ENCODE measurements at regions not wholly inside any gene's neighbourhood (a gene's known extent, or its start where the extent isn't known, plus 50 kb on each side); places are given as distances from the start of the nearest gene placed in this dataset.

DNA sequence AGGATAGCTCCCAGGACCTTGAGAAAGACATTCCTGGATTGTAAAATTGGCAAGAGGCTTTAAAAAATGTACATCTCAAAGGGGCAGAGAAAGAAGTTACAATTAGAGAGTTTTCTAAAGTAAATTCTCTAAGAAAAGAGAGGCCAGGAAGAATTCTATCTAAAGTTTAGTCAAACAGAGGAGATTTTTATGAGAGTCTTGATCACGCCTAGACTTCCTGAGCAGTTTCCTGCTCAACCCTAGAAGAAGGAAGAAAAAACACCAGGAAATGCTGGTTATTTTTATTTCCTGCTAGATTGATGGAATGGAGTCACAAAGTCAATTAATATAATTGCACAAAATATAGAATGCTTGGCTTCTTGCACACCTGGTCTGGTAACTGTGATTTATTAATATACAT, 269.1 kb downstream of the PCDH20 start:
- Histone ChIP-seq H3K36me3 (ENCODE audit: control insufficient read depth in 2 of 2, insufficient read depth in 2 of 2, low read length in 1 of 2) (no peaks in the 10 kb centered on the region), H2AFZ (ENCODE audit: control insufficient read depth, low read depth, low read length) (no peak overlapping the region), H3K4me2 (ENCODE audit: control insufficient read depth, insufficient read depth) (no peak overlapping the region), H3K4me3 (no peak overlapping the region), H4K20me1 (ENCODE audit: control insufficient read depth, insufficient read depth) (no peaks in the 10 kb centered on the region), H3K9me3 (replicated peaks; ENCODE audit: control insufficient read depth, insufficient read depth, low read length) (no peaks in the 10 kb centered on the region; the same call in 2 of the 3 replicates), H3K79me2 (ENCODE audit: control insufficient read depth, insufficient read depth, low read length) (no peaks in the 10 kb centered on the region), H3K4me1 (ENCODE audit: control insufficient read depth, insufficient read depth, low read length) (no peaks in the 10 kb centered on the region), H3K27ac (ENCODE audit: control insufficient read depth, insufficient read depth) (no peak overlapping the region), H3K9ac (ENCODE audit: control insufficient read depth, insufficient read depth, low read length) (no peak overlapping the region), H3K27me3 (replicated peaks in 1 of 2; ENCODE audit: control insufficient read depth in 2 of 2, insufficient read depth in 2 of 2, low read length in 1 of 2) (no peaks in the 10 kb centered on the region)
- WGBS (ENCODE audit: insufficient coverage, insufficient replicate concordance, low lambda C conversion rate, missing lambda C conversion rate): 70% methylated on average over 1 of the region's 1 CpG
- intact Hi-C loops (cut with micrococcal nuclease; ENCODE audit: unreplicated experiment) (no loop called here), in situ Hi-C loops (cut with MboI) (no loop called here)
- ChIA-PET CTCF (interaction anchor here (1.0 kb wide), 1 partner anchor 101 kb away, joined by 3 read pairs; no protein-coding TSS in a partner anchor), POLR2A (no interaction called here), RAD21 (ENCODE audit: unreplicated experiment) (no interaction called here), SMC1A (ENCODE audit: uncharacterized antibody, unreplicated experiment) (no interaction called here)
- DNase-seq (ENCODE audit: low read depth, low spot score) (no peak), ATAC-seq (no peak), FAIRE-seq (no peak)
- no TSS peak for BruUV-seq (replicated peaks)
- no peak for TF ChIP-seq ATF7 (IDR thresholded peaks at IDR 0.05; ENCODE audit: low read depth)
- TF ChIP-seq STAT3 (IDR thresholded peaks at IDR 0.05; ENCODE audit: low read depth, low read length): no peak
- TF ChIP-seq EGR1 (IDR thresholded peaks at IDR 0.05; ENCODE audit: borderline replicate concordance in 1 of 2, low read depth in 2 of 2, low read length in 2 of 2): no peak
- no peak for TF ChIP-seq ZNF622 (IDR thresholded peaks at IDR 0.05)
- TF ChIP-seq SMAD5 (IDR thresholded peaks at IDR 0.05; ENCODE audit: low read depth): no peak
- no peak for TF ChIP-seq ZZZ3 (IDR thresholded peaks at IDR 0.05; ENCODE audit: control insufficient read depth, insufficient read length, low read depth)
- TF ChIP-seq CHD1 (IDR thresholded peaks at IDR 0.05; ENCODE audit: low read depth, low read length): no peak
- no peak for TF ChIP-seq GABPA (IDR thresholded peaks at IDR 0.05; ENCODE audit: low read depth)
- TF ChIP-seq, protein P1, sequence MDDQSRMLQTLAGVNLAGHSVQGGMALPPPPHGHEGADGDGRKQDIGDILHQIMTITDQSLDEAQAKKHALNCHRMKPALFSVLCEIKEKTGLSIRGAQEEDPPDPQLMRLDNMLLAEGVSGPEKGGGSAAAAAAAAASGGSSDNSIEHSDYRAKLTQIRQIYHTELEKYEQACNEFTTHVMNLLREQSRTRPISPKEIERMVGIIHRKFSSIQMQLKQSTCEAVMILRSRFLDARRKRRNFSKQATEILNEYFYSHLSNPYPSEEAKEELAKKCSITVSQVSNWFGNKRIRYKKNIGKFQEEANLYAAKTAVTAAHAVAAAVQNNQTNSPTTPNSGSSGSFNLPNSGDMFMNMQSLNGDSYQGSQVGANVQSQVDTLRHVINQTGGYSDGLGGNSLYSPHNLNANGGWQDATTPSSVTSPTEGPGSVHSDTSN (IDR thresholded peaks at IDR 0.05; ENCODE audit: insufficient replicate concordance, low read depth, low read length): no peak
- TF ChIP-seq, protein P2, sequence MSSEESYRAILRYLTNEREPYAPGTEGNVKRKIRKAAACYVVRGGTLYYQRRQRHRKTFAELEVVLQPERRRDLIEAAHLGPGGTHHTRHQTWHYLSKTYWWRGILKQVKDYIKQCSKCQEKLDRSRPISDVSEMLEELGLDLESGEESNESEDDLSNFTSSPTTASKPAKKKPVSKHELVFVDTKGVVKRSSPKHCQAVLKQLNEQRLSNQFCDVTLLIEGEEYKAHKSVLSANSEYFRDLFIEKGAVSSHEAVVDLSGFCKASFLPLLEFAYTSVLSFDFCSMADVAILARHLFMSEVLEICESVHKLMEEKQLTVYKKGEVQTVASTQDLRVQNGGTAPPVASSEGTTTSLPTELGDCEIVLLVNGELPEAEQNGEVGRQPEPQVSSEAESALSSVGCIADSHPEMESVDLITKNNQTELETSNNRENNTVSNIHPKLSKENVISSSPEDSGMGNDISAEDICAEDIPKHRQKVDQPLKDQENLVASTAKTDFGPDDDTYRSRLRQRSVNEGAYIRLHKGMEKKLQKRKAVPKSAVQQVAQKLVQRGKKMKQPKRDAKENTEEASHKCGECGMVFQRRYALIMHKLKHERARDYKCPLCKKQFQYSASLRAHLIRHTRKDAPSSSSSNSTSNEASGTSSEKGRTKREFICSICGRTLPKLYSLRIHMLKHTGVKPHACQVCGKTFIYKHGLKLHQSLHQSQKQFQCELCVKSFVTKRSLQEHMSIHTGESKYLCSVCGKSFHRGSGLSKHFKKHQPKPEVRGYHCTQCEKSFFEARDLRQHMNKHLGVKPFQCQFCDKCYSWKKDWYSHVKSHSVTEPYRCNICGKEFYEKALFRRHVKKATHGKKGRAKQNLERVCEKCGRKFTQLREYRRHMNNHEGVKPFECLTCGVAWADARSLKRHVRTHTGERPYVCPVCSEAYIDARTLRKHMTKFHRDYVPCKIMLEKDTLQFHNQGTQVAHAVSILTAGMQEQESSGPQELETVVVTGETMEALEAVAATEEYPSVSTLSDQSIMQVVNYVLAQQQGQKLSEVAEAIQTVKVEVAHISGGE (CRISPR knock-in tag; IDR thresholded peaks at IDR 0.05): no peak
- no peak for TF ChIP-seq BMI1 (IDR thresholded peaks at IDR 0.05; ENCODE audit: borderline replicate concordance)
- TF ChIP-seq MYB (IDR thresholded peaks at IDR 0.05; ENCODE audit: borderline replicate concordance, low read depth, low read length): no peak
- TF ChIP-seq, protein P3, sequence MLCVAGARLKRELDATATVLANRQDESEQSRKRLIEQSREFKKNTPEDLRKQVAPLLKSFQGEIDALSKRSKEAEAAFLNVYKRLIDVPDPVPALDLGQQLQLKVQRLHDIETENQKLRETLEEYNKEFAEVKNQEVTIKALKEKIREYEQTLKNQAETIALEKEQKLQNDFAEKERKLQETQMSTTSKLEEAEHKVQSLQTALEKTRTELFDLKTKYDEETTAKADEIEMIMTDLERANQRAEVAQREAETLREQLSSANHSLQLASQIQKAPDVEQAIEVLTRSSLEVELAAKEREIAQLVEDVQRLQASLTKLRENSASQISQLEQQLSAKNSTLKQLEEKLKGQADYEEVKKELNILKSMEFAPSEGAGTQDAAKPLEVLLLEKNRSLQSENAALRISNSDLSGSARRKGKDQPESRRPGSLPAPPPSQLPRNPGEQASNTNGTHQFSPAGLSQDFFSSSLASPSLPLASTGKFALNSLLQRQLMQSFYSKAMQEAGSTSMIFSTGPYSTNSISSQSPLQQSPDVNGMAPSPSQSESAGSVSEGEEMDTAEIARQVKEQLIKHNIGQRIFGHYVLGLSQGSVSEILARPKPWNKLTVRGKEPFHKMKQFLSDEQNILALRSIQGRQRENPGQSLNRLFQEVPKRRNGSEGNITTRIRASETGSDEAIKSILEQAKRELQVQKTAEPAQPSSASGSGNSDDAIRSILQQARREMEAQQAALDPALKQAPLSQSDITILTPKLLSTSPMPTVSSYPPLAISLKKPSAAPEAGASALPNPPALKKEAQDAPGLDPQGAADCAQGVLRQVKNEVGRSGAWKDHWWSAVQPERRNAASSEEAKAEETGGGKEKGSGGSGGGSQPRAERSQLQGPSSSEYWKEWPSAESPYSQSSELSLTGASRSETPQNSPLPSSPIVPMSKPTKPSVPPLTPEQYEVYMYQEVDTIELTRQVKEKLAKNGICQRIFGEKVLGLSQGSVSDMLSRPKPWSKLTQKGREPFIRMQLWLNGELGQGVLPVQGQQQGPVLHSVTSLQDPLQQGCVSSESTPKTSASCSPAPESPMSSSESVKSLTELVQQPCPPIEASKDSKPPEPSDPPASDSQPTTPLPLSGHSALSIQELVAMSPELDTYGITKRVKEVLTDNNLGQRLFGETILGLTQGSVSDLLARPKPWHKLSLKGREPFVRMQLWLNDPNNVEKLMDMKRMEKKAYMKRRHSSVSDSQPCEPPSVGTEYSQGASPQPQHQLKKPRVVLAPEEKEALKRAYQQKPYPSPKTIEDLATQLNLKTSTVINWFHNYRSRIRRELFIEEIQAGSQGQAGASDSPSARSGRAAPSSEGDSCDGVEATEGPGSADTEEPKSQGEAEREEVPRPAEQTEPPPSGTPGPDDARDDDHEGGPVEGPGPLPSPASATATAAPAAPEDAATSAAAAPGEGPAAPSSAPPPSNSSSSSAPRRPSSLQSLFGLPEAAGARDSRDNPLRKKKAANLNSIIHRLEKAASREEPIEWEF (IDR thresholded peaks at IDR 0.05; ENCODE audit: insufficient replicate concordance, low read depth, low read length): no peak
- no peak for TF ChIP-seq SREBF2 (IDR thresholded peaks at IDR 0.05; ENCODE audit: low read length)

Measured in GM12878 (cell line).